HepG2 (cell line): ENCODE measurements at regions not wholly inside any gene's neighbourhood (a gene's known extent, or its start where the extent isn't known, plus 50 kb on each side); places are given as distances from the start of the nearest gene placed in this dataset.

Source experiments
- E2F1 ChIP-seq: sonication (generic); formaldehyde crosslinking; IDR thresholded peaks from 2 replicates; pipeline ENCODE4 v1.5.0; 2020; ENCODE audit warnings: missing genetic modification reagents
- MED1 ChIP-seq: sonication (generic); formaldehyde crosslinking; IDR thresholded peaks from 2 replicates; pipeline ENCODE4 v1.4.0; 2020; ENCODE audit warnings: missing genetic modification reagents
- MLXIP ChIP-seq: sonication (generic); formaldehyde crosslinking; IDR thresholded peaks from 2 replicates; pipeline ENCODE4 v1.9.0; 2021; ENCODE audit warnings: missing genetic modification reagents, borderline replicate concordance
- MYNN ChIP-seq: sonication (generic); formaldehyde crosslinking; IDR thresholded peaks from 2 replicates; pipeline ENCODE4 v1.4.0; 2020; ENCODE audit warnings: mild to moderate bottlenecking, low read depth, missing genetic modification reagents
- PRDM15 ChIP-seq: sonication (generic); formaldehyde crosslinking; IDR thresholded peaks from 2 replicates; pipeline ENCODE4 v1.4.0; 2020; ENCODE audit warnings: missing genetic modification reagents
- RARA ChIP-seq: IDR thresholded peaks from 2 replicates; pipeline ENCODE4 v1.6.1; 2016; ENCODE audit warnings: missing genetic modification reagents, missing compliant biosample characterization
- RFXANK ChIP-seq: IDR thresholded peaks from 2 replicates; pipeline ENCODE4 v1.6.1; 2016
- RXRA ChIP-seq: sonication (generic); formaldehyde crosslinking; IDR thresholded peaks from 2 replicates; pipeline ENCODE4 v1.5.1; 2020; ENCODE audit warnings: missing genetic modification reagents
- UBTF ChIP-seq: sonication (generic); formaldehyde crosslinking; IDR thresholded peaks from 2 replicates; pipeline ENCODE4 v1.4.0; 2020; ENCODE audit warnings: mild to moderate bottlenecking, missing genetic modification reagents
- ZNF142 ChIP-seq: sonication (generic); formaldehyde crosslinking; IDR thresholded peaks from 2 replicates; pipeline ENCODE4 v1.4.0; 2020; ENCODE audit warnings: missing genetic modification reagents
- ZNF205 ChIP-seq: IDR thresholded peaks from 2 replicates; pipeline ENCODE4 v1.6.1; 2018; ENCODE audit warnings: missing biosample characterization, missing genetic modification reagents
- ZSCAN9 ChIP-seq: IDR thresholded peaks from 2 replicates; pipeline ENCODE4 v1.6.1; 2016; ENCODE audit warnings: borderline replicate concordance

- TF ChIP-seq MLXIP (peak; percentile 86; the same call in 1 of the 2 replicates), PRDM15 (CRISPR knock-in tag) (peak; percentile 55; the same call in 1 of the 2 replicates), ZNF205 (CRISPR knock-in tag) (peak; percentile 89), E2F1 (peak; percentile 73), UBTF (CRISPR knock-in tag) (0 out of 2 replicates have a peak, but pooled peaks have one; percentile 18), RARA (CRISPR knock-in tag) (peak; percentile 53; the same call in 1 of the 2 replicates), RXRA (CRISPR knock-in tag) (0 out of 2 replicates have a peak, but pooled peaks have one; percentile 35), MYNN (CRISPR knock-in tag) (peak; percentile 92), ZSCAN9 (CRISPR knock-in tag) (peak; percentile 97), RFXANK (CRISPR knock-in tag) (0 out of 2 replicates have a peak, but pooled peaks have one; percentile 45), MED1 (CRISPR knock-in tag) (peak; percentile 64), ZNF142 (CRISPR knock-in tag) (peak; percentile 87)
Measured at GRCh38 chr20:64327550-64328317, 72.2 kb downstream of the PCMTD2 start (continued).
